ENCODE measurements at regions not wholly inside any gene's neighbourhood (a gene's known extent, or its start where the extent isn't known, plus 50 kb on each side); places are given as distances from the start of the nearest gene placed in this dataset.
A peak's percentile ranks its signal among the peaks of the same experiment; 100 is the strongest.

DNA sequence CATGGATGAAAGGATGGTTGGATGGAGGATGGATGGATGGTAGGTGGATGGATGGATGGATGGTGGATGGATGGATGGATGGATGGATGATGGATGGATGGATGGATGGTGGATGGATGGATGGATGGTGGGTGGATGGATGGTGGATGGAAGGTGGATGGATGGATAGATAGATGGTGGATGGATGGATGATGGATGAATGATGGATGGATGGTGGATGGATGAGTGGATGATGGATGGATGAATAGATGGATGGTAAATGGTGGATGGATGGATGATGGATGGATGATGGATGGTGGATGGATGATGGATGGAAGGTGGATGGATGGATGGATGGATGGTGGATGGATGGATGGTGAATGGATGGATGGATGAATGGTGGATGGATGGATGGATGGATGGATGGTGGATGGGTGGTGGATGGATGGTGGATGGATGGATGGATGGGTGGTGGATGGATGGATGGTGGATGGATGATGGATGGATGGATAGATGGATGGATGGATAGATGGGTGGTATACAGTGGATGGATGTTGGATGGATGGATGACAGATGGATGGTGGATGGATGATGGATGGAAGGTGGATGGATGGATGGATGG is 350.8 kb downstream of the BRD1 start:
- H2AK5ac ChIP-seq (ENCODE audit: low read depth, low read length) = no peak overlapping the region
- H4K5ac ChIP-seq (ENCODE audit: low read depth, low read length) = no peak overlapping the region
- ChIA-PET POLR2A (ENCODE audit: unreplicated experiment) (no interaction called here), CTCF (interaction anchor here (0.6 kb wide), 1 partner anchor 1539 kb away, joined by 3 read pairs; no protein-coding TSS in a partner anchor)
- dilution Hi-C loops (cut with HindIII; ENCODE audit: low sequenced_read_pairs, unreplicated experiment) (no loop called here), intact Hi-C loops (cut with micrococcal nuclease) (no loop called here), in situ Hi-C loops (cut with MboI; ENCODE audit: low sequenced_read_pairs) (no loop called here)
- H3K9me1 ChIP-seq (ENCODE audit: insufficient read depth, low read length) = no peaks in the 10 kb centered on the region
- H3K14ac ChIP-seq (replicated peaks; ENCODE audit: low read depth, low read length) = no peak overlapping the region
- ATAC-seq (ENCODE audit: low read depth) (no peak), DNase-seq (no peak)
- H3K4me3 ChIP-seq (ENCODE audit: insufficient read depth, low read depth, low read length) = no peak overlapping the region
- no peak overlapping the region for H3K18ac ChIP-seq (ENCODE audit: low read depth, low read length)
- H3K9me3 ChIP-seq (ENCODE audit: control insufficient read depth, insufficient read depth, low read length) = peaks cover 33% of the 10 kb centered on the region
- H3K27ac ChIP-seq (ENCODE audit: insufficient read depth, low read length) = no peak overlapping the region
- H2BK5ac ChIP-seq (ENCODE audit: low read depth, low read length, poor library complexity, severe bottlenecking) = peak overlapping the region; percentile 54
- no peak overlapping the region for H3K4ac ChIP-seq (ENCODE audit: low read depth, low read length)
- BruUV-seq (replicated peaks) = no TSS peak
- no peaks in the 10 kb centered on the region for H3K4me1 ChIP-seq (ENCODE audit: control insufficient read depth, insufficient read depth, low read length)
- no peak overlapping the region for H2BK20ac ChIP-seq (ENCODE audit: low read depth, low read length)
- H3K27me3 ChIP-seq (ENCODE audit: control insufficient read depth, insufficient read depth, low read length) = no peaks in the 10 kb centered on the region
- TF ChIP-seq RCOR1 (IDR thresholded peaks at IDR 0.05; ENCODE audit: insufficient replicate concordance, low read length) (no peak), CHD1 (IDR thresholded peaks at IDR 0.05; ENCODE audit: low read depth, low read length) (no peak), MXI1 (IDR thresholded peaks at IDR 0.05; ENCODE audit: borderline replicate concordance, low read depth, low read length) (no peak)
- TF ChIP-seq, protein P1, sequence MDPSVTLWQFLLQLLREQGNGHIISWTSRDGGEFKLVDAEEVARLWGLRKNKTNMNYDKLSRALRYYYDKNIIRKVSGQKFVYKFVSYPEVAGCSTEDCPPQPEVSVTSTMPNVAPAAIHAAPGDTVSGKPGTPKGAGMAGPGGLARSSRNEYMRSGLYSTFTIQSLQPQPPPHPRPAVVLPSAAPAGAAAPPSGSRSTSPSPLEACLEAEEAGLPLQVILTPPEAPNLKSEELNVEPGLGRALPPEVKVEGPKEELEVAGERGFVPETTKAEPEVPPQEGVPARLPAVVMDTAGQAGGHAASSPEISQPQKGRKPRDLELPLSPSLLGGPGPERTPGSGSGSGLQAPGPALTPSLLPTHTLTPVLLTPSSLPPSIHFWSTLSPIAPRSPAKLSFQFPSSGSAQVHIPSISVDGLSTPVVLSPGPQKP (IDR thresholded peaks at IDR 0.05; ENCODE audit: borderline replicate concordance, low read depth, low read length) = no peak
- no peaks in the 10 kb centered on the region for H3K36me3 ChIP-seq (ENCODE audit: control insufficient read depth, insufficient read depth, low read length)
- no peak overlapping the region for H3K4me2 ChIP-seq (ENCODE audit: low read depth, low read length)
- H2BK15ac ChIP-seq (ENCODE audit: low read depth, low read length) = no peak overlapping the region
- H3K79me1 ChIP-seq (ENCODE audit: low read depth in 1 of 2, low read length in 2 of 2) = no peaks in the 10 kb centered on the region
- H3K56ac ChIP-seq (ENCODE audit: extremely low read depth, insufficient read depth, low read length) = no peak overlapping the region
- no peak overlapping the region for H4K8ac ChIP-seq (ENCODE audit: low read depth in 2 of 2, low read length in 2 of 2)
- no peak overlapping the region for H2AFZ ChIP-seq (replicated peaks; ENCODE audit: low read length, poor library complexity)
- no peak overlapping the region for H2BK120ac ChIP-seq (ENCODE audit: low read depth, low read length)
- H3K23ac ChIP-seq (ENCODE audit: low read depth, low read length) = no peak overlapping the region
- H4K20me1 ChIP-seq (ENCODE audit: insufficient read depth, low read length) = no peaks in the 10 kb centered on the region
- H4K91ac ChIP-seq (ENCODE audit: insufficient read depth, low read depth, low read length) = no peak overlapping the region
- no peak overlapping the region for H3K9ac ChIP-seq (ENCODE audit: low read depth, low read length)
- no peak overlapping the region for H2AK9ac ChIP-seq (replicated peaks; ENCODE audit: low read depth, low read length, poor library complexity)

Measured in IMR-90 (cell line).